ENCODE measurements at regions not wholly inside any gene's neighbourhood (a gene's known extent, or its start where the extent isn't known, plus 50 kb on each side); places are given as distances from the start of the nearest gene placed in this dataset.
A peak's percentile ranks its signal among the peaks of the same experiment; 100 is the strongest.

DNA sequence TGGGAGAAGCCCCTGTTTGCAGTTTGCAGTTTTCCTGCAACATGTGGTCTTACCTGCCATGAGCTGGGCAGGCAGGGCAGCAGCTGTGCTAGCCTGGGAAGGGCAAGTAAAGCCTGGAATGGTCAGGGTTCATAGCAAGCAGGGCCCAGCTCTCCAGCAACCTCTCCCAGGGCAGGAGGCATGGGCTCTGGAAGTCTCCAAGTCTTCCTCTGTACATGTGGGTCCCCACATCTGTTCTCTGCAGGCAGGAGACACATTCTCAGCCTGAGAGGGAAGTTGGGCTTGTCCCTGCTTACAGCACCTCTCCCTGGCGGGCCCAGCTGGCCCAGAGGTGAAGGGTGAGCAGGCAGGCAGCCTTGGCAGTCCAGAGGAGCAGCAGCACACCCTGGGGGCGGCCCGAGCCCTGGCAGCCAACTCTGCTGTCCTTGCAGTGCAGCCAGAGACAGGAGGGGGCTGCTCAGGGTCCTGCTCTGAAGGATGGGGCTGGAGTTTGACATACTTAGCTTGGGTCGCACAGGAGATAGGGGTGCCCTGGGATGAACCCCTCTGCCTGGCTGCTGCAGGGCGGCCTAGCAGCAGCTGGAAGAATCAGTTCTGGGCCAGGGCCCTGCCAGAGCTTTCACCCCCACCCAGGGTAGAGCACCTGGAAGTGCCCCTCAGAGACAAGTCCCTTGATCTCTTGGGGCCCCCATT, 176.0 kb downstream of the MRPL14 start (continued):
- TF ChIP-seq ZNF644 (CRISPR knock-in tag; IDR thresholded peaks at IDR 0.05; ENCODE audit: low read depth) (0 out of 2 replicates have a peak, but pooled peaks have one; percentile 17), NFAT5 (CRISPR knock-in tag; IDR thresholded peaks at IDR 0.05) (no peak), ARNT2 (CRISPR knock-in tag; IDR thresholded peaks at IDR 0.05; ENCODE audit: low read depth) (0 out of 2 replicates have a peak, but pooled peaks have one; percentile 46), ZNF326 (CRISPR knock-in tag; IDR thresholded peaks at IDR 0.05; ENCODE audit: borderline replicate concordance) (no peak), ZNF460 (CRISPR knock-in tag; IDR thresholded peaks at IDR 0.05; ENCODE audit: borderline replicate concordance) (no peak), REL (CRISPR knock-in tag; conservative IDR thresholded peaks at IDR 0.05) (no peak), ZNF790 (CRISPR knock-in tag; IDR thresholded peaks at IDR 0.05; ENCODE audit: borderline replicate concordance) (no peak), JUND (CRISPR knock-in tag; IDR thresholded peaks at IDR 0.05) (no peak), ZNF816 (CRISPR knock-in tag; IDR thresholded peaks at IDR 0.05; ENCODE audit: borderline replicate concordance) (0 out of 2 replicates have a peak, but pooled peaks have one; percentile 73), HOXD1 (CRISPR knock-in tag; IDR thresholded peaks at IDR 0.05) (no peak), CHD4 (IDR thresholded peaks at IDR 0.05; ENCODE audit: borderline replicate concordance, low read length) (no peak), ZNF597 (CRISPR knock-in tag; IDR thresholded peaks at IDR 0.05) (no peak), ZNF512B (CRISPR knock-in tag; IDR thresholded peaks at IDR 0.05; ENCODE audit: borderline replicate concordance) (peak; percentile 97), NFE2 (CRISPR knock-in tag; IDR thresholded peaks at IDR 0.05) (no peak), RFX5 (IDR thresholded peaks at IDR 0.05; ENCODE audit: low read depth, low read length) (no peak), RELA (CRISPR knock-in tag; IDR thresholded peaks at IDR 0.05) (no peak)
- TF ChIP-seq, protein P1, sequence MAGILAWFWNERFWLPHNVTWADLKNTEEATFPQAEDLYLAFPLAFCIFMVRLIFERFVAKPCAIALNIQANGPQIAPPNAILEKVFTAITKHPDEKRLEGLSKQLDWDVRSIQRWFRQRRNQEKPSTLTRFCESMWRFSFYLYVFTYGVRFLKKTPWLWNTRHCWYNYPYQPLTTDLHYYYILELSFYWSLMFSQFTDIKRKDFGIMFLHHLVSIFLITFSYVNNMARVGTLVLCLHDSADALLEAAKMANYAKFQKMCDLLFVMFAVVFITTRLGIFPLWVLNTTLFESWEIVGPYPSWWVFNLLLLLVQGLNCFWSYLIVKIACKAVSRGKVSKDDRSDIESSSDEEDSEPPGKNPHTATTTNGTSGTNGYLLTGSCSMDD (CRISPR knock-in tag; IDR thresholded peaks at IDR 0.05) = no peak
- TF ChIP-seq, protein P2, sequence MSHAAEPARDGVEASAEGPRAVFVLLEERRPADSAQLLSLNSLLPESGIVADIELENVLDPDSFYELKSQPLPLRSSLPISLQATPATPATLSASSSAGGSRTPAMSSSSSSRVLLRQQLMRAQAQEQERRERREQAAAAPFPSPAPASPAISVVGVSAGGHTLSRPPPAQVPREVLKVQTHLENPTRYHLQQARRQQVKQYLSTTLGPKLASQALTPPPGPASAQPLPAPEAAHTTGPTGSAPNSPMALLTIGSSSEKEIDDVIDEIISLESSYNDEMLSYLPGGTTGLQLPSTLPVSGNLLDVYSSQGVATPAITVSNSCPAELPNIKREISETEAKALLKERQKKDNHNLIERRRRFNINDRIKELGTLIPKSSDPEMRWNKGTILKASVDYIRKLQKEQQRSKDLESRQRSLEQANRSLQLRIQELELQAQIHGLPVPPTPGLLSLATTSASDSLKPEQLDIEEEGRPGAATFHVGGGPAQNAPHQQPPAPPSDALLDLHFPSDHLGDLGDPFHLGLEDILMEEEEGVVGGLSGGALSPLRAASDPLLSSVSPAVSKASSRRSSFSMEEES (CRISPR knock-in tag; IDR thresholded peaks at IDR 0.05) = 0 out of 2 replicates have a peak, but pooled peaks have one; percentile 59
